Neural progenitor cell (in vitro differentiated cells): ENCODE measurements at regions not wholly inside any gene's neighbourhood (a gene's known extent, or its start where the extent isn't known, plus 50 kb on each side); places are given as distances from the start of the nearest gene placed in this dataset.

Source experiments
- CTCF ChIP-seq: fragments of 200-600 bp; sonication (generic); IDR thresholded peaks from 2 replicates; pipeline ENCODE4 v1.5.1; 2017; ENCODE audit warnings: antibody characterized with exemption, mild to moderate bottlenecking
- EZH2 ChIP-seq: fragments of 200-600 bp; sonication (generic); IDR thresholded peaks from 2 replicates; pipeline ENCODE4 v1.6.1; 2017; ENCODE audit warnings: antibody characterized with exemption, mild to moderate bottlenecking, moderate library complexity
- EZH2phosphoT487 ChIP-seq: fragments of 200-600 bp; sonication (generic); IDR thresholded peaks from 2 replicates; pipeline ENCODE4 v1.6.1; 2017; ENCODE audit warnings: antibody characterized with exemption

- TF ChIP-seq CTCF (no peak), EZH2 (no peak), EZH2phosphoT487 (no peak)
Measured at GRCh38 chr17:79176792-79177601, 102.4 kb downstream of the ENGASE start.
